HL-60 (cell line): ENCODE measurements at regions not wholly inside any gene's neighbourhood (a gene's known extent, or its start where the extent isn't known, plus 50 kb on each side); places are given as distances from the start of the nearest gene placed in this dataset.

Experiments
- GABPA ChIP-seq: IDR thresholded peaks from 2 replicates; pipeline ENCODE4 v1.6.1; 2012; ENCODE audit warnings: low read depth
- POLR2AphosphoS5 ChIP-seq: IDR thresholded peaks from 2 replicates; pipeline ENCODE4 v1.6.1; 2012; ENCODE audit warnings: low read depth
- REST ChIP-seq: IDR thresholded peaks from 2 replicates; pipeline ENCODE4 v1.6.1; 2012; ENCODE audit warnings: low read depth; ENCODE audit not compliant: insufficient replicate concordance
- SPI1 ChIP-seq: IDR thresholded peaks from 2 replicates; pipeline ENCODE4 v1.6.1; 2012; ENCODE audit warnings: low read depth, mild to moderate bottlenecking, borderline replicate concordance
- TF ChIP-seq, protein P1 (sequence below): IDR thresholded peaks from one replicate; pipeline ENCODE4 v1.5.1; 2011; ENCODE audit warnings: low read length, control low read depth, inconsistent platforms; ENCODE audit not compliant: insufficient read depth

DNA sequence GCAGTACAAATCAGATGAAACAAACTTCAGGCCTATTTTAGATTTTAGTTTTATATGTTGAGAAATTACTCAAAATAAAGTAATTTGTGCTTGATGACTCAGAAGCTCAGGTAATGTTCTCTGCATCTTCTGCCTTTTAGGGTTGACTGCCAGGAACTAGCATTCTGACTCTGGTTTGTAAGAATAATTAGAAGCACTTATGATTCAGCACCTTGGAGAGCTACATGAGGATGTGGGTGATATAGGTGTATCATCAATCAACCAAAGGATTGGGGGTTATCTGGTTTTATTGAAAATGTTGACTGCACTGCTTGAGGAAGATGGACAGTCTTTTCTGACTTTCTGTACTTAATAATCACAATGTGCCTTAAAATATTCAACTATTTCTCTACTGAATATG, 118.7 kb upstream of the SGCD start:
- TF ChIP-seq, protein P1, sequence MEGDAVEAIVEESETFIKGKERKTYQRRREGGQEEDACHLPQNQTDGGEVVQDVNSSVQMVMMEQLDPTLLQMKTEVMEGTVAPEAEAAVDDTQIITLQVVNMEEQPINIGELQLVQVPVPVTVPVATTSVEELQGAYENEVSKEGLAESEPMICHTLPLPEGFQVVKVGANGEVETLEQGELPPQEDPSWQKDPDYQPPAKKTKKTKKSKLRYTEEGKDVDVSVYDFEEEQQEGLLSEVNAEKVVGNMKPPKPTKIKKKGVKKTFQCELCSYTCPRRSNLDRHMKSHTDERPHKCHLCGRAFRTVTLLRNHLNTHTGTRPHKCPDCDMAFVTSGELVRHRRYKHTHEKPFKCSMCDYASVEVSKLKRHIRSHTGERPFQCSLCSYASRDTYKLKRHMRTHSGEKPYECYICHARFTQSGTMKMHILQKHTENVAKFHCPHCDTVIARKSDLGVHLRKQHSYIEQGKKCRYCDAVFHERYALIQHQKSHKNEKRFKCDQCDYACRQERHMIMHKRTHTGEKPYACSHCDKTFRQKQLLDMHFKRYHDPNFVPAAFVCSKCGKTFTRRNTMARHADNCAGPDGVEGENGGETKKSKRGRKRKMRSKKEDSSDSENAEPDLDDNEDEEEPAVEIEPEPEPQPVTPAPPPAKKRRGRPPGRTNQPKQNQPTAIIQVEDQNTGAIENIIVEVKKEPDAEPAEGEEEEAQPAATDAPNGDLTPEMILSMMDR, result no peak
- no peak for TF ChIP-seq GABPA
- TF ChIP-seq POLR2AphosphoS5, result no peak
- peak; percentile 94 for TF ChIP-seq REST
- no peak for TF ChIP-seq SPI1
